ENCODE measurements at regions not wholly inside any gene's neighbourhood (a gene's known extent, or its start where the extent isn't known, plus 50 kb on each side); places are given as distances from the start of the nearest gene placed in this dataset.

GRCh38 chr5:114174837-114175236 is 187.0 kb upstream of the KCNN2 start:
- TF ChIP-seq CTCF (IDR thresholded peaks at IDR 0.05; ENCODE audit: low read length) (no peak), EZH2 (IDR thresholded peaks at IDR 0.05; ENCODE audit: borderline replicate concordance, low read length) (no peak)
